ENCODE measurements at regions not wholly inside any gene's neighbourhood (a gene's known extent, or its start where the extent isn't known, plus 50 kb on each side); places are given as distances from the start of the nearest gene placed in this dataset.

DNA sequence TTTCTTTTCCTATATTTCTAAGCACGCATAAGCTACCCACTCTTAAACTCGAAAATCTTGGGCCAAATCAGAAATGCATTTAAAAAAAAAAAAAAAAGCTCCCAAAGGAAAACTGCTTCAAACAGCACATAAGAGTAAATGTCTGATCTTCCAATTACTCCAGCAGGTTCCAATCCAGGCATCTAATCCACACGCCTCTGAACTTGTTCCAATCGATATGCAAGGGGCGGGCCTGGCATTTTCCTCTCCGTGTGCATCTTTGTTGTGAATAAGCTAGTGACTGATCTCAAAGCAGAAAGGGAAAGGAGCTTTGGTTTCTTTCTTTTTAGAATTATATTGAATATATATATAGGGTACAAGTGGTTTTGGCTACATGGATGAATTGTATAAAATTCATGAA, 365.5 kb downstream of the PRDM2 start:
- Mint-ChIP-seq H3K27ac (ENCODE audit: low read depth, unreplicated experiment) (no peak overlapping the region), H3K9me3 (ENCODE audit: unreplicated experiment) (no peaks in the 10 kb centered on the region), H3K27me3 (ENCODE audit: insufficient read depth, unreplicated experiment) (no peaks in the 10 kb centered on the region), H3K4me1 (ENCODE audit: insufficient read depth, unreplicated experiment) (peaks cover 12% of the 10 kb centered on the region), H3K4me3 (ENCODE audit: unreplicated experiment) (no peak overlapping the region), H3K36me3 (ENCODE audit: insufficient read depth, unreplicated experiment) (peaks cover 5% of the 10 kb centered on the region)
- no peak for DNase-seq (ENCODE audit: unreplicated experiment)
- intact Hi-C loops (cut with micrococcal nuclease) = no loop called here
- ChIA-PET POLR2A (interaction anchor here (0.5 to 3.3 kb wide), 2 partner anchors 10 to 448 kb away, joined by 4 to 10 read pairs; no protein-coding TSS in a partner anchor), CTCF (no interaction called here)
- TF ChIP-seq, protein P1, sequence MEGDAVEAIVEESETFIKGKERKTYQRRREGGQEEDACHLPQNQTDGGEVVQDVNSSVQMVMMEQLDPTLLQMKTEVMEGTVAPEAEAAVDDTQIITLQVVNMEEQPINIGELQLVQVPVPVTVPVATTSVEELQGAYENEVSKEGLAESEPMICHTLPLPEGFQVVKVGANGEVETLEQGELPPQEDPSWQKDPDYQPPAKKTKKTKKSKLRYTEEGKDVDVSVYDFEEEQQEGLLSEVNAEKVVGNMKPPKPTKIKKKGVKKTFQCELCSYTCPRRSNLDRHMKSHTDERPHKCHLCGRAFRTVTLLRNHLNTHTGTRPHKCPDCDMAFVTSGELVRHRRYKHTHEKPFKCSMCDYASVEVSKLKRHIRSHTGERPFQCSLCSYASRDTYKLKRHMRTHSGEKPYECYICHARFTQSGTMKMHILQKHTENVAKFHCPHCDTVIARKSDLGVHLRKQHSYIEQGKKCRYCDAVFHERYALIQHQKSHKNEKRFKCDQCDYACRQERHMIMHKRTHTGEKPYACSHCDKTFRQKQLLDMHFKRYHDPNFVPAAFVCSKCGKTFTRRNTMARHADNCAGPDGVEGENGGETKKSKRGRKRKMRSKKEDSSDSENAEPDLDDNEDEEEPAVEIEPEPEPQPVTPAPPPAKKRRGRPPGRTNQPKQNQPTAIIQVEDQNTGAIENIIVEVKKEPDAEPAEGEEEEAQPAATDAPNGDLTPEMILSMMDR (IDR thresholded peaks at IDR 0.05; ENCODE audit: unreplicated experiment) = no peak
- no TSS peak for BruUV-seq (replicated peaks)

GRCh38 chr1:14067036-14067435, 367.0 kb downstream of the PRDM2 start:
- TF ChIP-seq, protein P1 (IDR thresholded peaks at IDR 0.05; ENCODE audit: unreplicated experiment) = no peak
- no TSS peak for BruUV-seq (replicated peaks)
- CTCF ChIA-PET = no interaction called here
- H3K4me3 Mint-ChIP-seq (ENCODE audit: unreplicated experiment) = no peak overlapping the region
- H3K27ac Mint-ChIP-seq (ENCODE audit: low read depth, unreplicated experiment) = no peak overlapping the region
- peaks cover 12% of the 10 kb centered on the region for H3K4me1 Mint-ChIP-seq (ENCODE audit: insufficient read depth, unreplicated experiment)
- no peaks in the 10 kb centered on the region for H3K27me3 Mint-ChIP-seq (ENCODE audit: insufficient read depth, unreplicated experiment)
- intact Hi-C loops (cut with micrococcal nuclease) = no loop called here
- H3K9me3 Mint-ChIP-seq (ENCODE audit: unreplicated experiment) = no peaks in the 10 kb centered on the region
- no peak for DNase-seq (ENCODE audit: unreplicated experiment)
- POLR2A ChIA-PET = interaction anchor here (3.3 kb wide), 1 partner anchor 11 kb away, joined by 10 read pairs; no protein-coding TSS in a partner anchor
- peaks cover 5% of the 10 kb centered on the region for H3K36me3 Mint-ChIP-seq (ENCODE audit: insufficient read depth, unreplicated experiment)

GRCh38 chr1:14067711-14068110, 367.7 kb downstream of the PRDM2 start:
- Mint-ChIP-seq H3K27me3 (ENCODE audit: insufficient read depth, unreplicated experiment) (no peaks in the 10 kb centered on the region), H3K36me3 (ENCODE audit: insufficient read depth, unreplicated experiment) (no peaks in the 10 kb centered on the region), H3K27ac (ENCODE audit: low read depth, unreplicated experiment) (no peak overlapping the region), H3K4me3 (ENCODE audit: unreplicated experiment) (no peak overlapping the region), H3K9me3 (ENCODE audit: unreplicated experiment) (no peaks in the 10 kb centered on the region), H3K4me1 (ENCODE audit: insufficient read depth, unreplicated experiment) (peaks cover 8% of the 10 kb centered on the region)
- TF ChIP-seq, protein P1 (IDR thresholded peaks at IDR 0.05; ENCODE audit: unreplicated experiment) = no peak
- POLR2A ChIA-PET = no interaction called here
- intact Hi-C loops (cut with micrococcal nuclease) = no loop called here
- CTCF ChIA-PET = no interaction called here
- no TSS peak for BruUV-seq (replicated peaks)
- no peak for DNase-seq (ENCODE audit: unreplicated experiment)

DNA sequence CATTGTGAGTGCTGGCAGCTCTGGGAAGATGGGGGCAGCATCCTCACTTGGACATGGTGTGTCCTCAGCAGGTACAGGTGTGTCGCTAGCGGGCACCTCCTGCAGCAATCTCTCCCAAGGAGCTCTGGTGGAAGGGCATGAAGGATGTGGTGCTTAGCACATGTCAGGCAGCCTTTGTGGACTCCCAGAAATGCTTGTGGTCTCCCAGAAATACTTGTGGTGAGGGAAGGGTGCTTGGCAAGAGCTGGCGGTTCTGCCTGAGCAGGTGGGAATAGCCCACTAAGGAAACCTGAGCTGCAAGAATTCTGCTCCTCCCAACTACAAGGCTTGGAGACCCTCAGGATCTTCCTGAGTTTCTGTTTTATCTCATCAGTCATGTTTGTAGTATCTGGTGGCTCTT, 371.6 kb downstream of the PRDM2 start:
- H3K27me3 Mint-ChIP-seq (ENCODE audit: insufficient read depth, unreplicated experiment) = no peaks in the 10 kb centered on the region
- no peak overlapping the region for H3K27ac Mint-ChIP-seq (ENCODE audit: low read depth, unreplicated experiment)
- CTCF ChIA-PET = no interaction called here
- H3K36me3 Mint-ChIP-seq (ENCODE audit: insufficient read depth, unreplicated experiment) = no peaks in the 10 kb centered on the region
- H3K9me3 Mint-ChIP-seq (ENCODE audit: unreplicated experiment) = no peaks in the 10 kb centered on the region
- TF ChIP-seq, protein P1 (IDR thresholded peaks at IDR 0.05; ENCODE audit: unreplicated experiment) = no peak
- intact Hi-C loops (cut with micrococcal nuclease) = no loop called here
- H3K4me1 Mint-ChIP-seq (ENCODE audit: insufficient read depth, unreplicated experiment) = no peaks in the 10 kb centered on the region
- no peak for DNase-seq (ENCODE audit: unreplicated experiment)
- no TSS peak for BruUV-seq (replicated peaks)
- no peak overlapping the region for H3K4me3 Mint-ChIP-seq (ENCODE audit: unreplicated experiment)
- POLR2A ChIA-PET = no interaction called here

Data from MCF 10A (cell line).